Upper lobe of left lung (tissue), 6 donors: ENCODE measurements at regions not wholly inside any gene's neighbourhood (a gene's known extent, or its start where the extent isn't known, plus 50 kb on each side); places are given as distances from the start of the nearest gene placed in this dataset.

Experiments used
- ATAC-seq, 2 donors: fragments of 200-7000 bp; cut with Tn5 transposase; one replicate each; pipeline ENCODE4 v1.9.1; 2022; ENCODE audit warnings: mild to moderate bottlenecking in 2 of 2, moderate library complexity in 2 of 2; ENCODE audit not compliant: low FRiP score in 2 of 2
- DNase-seq, 2 donors: peaks; one replicate each; pipeline ENCODE4 v3.0.0-alpha.2; 2019 to 2020
- H3K27ac ChIP-seq, 4 donors: fragments of 200-600 bp; sonication (generic); one replicate each; pipeline ENCODE4 v1.5.1; 2016 to 2019
- H3K27me3 ChIP-seq, 4 donors: fragments of 200-600 bp; sonication (generic); one replicate each; pipeline ENCODE4 v1.5.1; 2017 to 2019
- H3K36me3 ChIP-seq, 4 donors: fragments of 200-600 bp; sonication (generic); one replicate each; pipeline ENCODE4 v1.5.1; 2016 to 2019
- H3K4me1 ChIP-seq, 4 donors: fragments of 200-600 bp; sonication (generic); one replicate each; pipeline ENCODE4 v1.5.1; 2018 to 2019
- H3K4me3 ChIP-seq, 4 donors: fragments of 200-600 bp; sonication (generic); one replicate each; pipeline ENCODE4 v1.5.1; 2017 to 2019; ENCODE audit warnings: mild to moderate bottlenecking in 2 of 4, moderate library complexity in 1 of 4
- H3K9me3 ChIP-seq, 4 donors: fragments of 200-600 bp; sonication (generic); one replicate each; pipeline ENCODE4 v1.5.1; 2018 to 2019
- CTCF ChIP-seq, 6 experiments: fragments of 450-650 bp in 4 of 6; fragments of 200-600 bp in 2 of 6; sonication (generic) in 2 of 6; IDR thresholded peaks; one replicate each; pipeline ENCODE4 v1.5.1; 2016 to 2019; ENCODE audit warnings: antibody characterized with exemption in 6 of 6
- EP300 ChIP-seq, 4 donors: sonication (generic); formaldehyde crosslinking; IDR thresholded peaks; one replicate each; pipeline ENCODE4 v1.5.1; 2017; ENCODE audit warnings: antibody characterized with exemption in 4 of 4, control low read depth in 2 of 4
- POLR2A ChIP-seq, 4 donors: fragments of 450-650 bp; IDR thresholded peaks; one replicate each; pipeline ENCODE4 v1.5.1; 2016 to 2017; ENCODE audit warnings: antibody characterized with exemption in 4 of 4, mild to moderate bottlenecking in 2 of 4
- POLR2AphosphoS5 ChIP-seq, 2 donors: sonication (generic); formaldehyde crosslinking; IDR thresholded peaks; one replicate each; pipeline ENCODE4 v1.5.1; 2017; ENCODE audit warnings: antibody characterized with exemption in 2 of 2
- WGBS, 2 donors: methylation state at CpG; one replicate each; pipeline ENCODE4 v1.1.5; 2017 to 2018; 5-methylcytosine and 5-hydroxymethylcytosine counted together
- donor health status: DM: no; HTN: no; CAD: no; lungs with moderate emphysema.
- donor health status: DM: no; HTN: yes; CAD: no; lungs with severe emphysema.

GRCh38 chr20:10763112-10763511, 89.3 kb upstream of the JAG1 start:
- Histone ChIP-seq H3K9me3 (no peaks in the 10 kb centered on the region), H3K27ac (no peak overlapping the region), H3K4me1 (no peaks in the 10 kb centered on the region), H3K27me3 (no peaks in the 10 kb centered on the region), H3K36me3 (no peaks in the 10 kb centered on the region), H3K4me3 (no peak overlapping the region)
- DNase-seq (no peak), ATAC-seq (no peak)
- TF ChIP-seq EP300 (IDR thresholded peaks at IDR 0.05) (no peak), POLR2A (IDR thresholded peaks at IDR 0.05) (no peak), POLR2AphosphoS5 (IDR thresholded peaks at IDR 0.05) (no peak), CTCF (IDR thresholded peaks at IDR 0.05) (no peak)
- 60 to 70% methylated on average over 2 of the region's 2 CpGs for WGBS, 2 donors

GRCh38 chr20:10769700-10770099, 95.9 kb upstream of the JAG1 start:
- DNase-seq (no peak), ATAC-seq (no peak)
- Histone ChIP-seq H3K27me3 (no peaks in the 10 kb centered on the region), H3K27ac (no peak overlapping the region), H3K36me3 (no peaks in the 10 kb centered on the region), H3K9me3 (no peaks in the 10 kb centered on the region), H3K4me1 (no peaks in the 10 kb centered on the region), H3K4me3 (no peak overlapping the region)
- TF ChIP-seq POLR2AphosphoS5 (IDR thresholded peaks at IDR 0.05) (no peak), POLR2A (IDR thresholded peaks at IDR 0.05) (no peak), CTCF (IDR thresholded peaks at IDR 0.05) (no peak), EP300 (IDR thresholded peaks at IDR 0.05) (no peak)
- WGBS, 2 donors, result 32 to 40% methylated on average over 2 of the region's 2 CpGs

GRCh38 chr20:10770753-10771152, 97.0 kb upstream of the JAG1 start:
- no peaks in the 10 kb centered on the region for H3K9me3 ChIP-seq
- TF ChIP-seq POLR2A (IDR thresholded peaks at IDR 0.05) (no peak), CTCF (IDR thresholded peaks at IDR 0.05) (no peak), POLR2AphosphoS5 (IDR thresholded peaks at IDR 0.05) (no peak), EP300 (IDR thresholded peaks at IDR 0.05) (no peak)
- WGBS, 2 donors, result 82 to 88% methylated on average over 3 of the region's 3 CpGs
- no peak for ATAC-seq
- H3K27me3 ChIP-seq, result no peaks in the 10 kb centered on the region
- DNase-seq, result no peak
- no peaks in the 10 kb centered on the region for H3K36me3 ChIP-seq
- no peaks in the 10 kb centered on the region for H3K4me1 ChIP-seq
- H3K4me3 ChIP-seq, result no peak overlapping the region
- H3K27ac ChIP-seq, result no peak overlapping the region

GRCh38 chr20:10771435-10772140, 97.8 kb upstream of the JAG1 start:
- no peaks in the 10 kb centered on the region for H3K4me1 ChIP-seq
- no peak for DNase-seq
- WGBS, 2 donors, result 79 to 88% methylated on average over 1 of the region's 1 CpG
- no peak for TF ChIP-seq EP300 (IDR thresholded peaks at IDR 0.05)
- TF ChIP-seq CTCF (IDR thresholded peaks at IDR 0.05), result no peak
- TF ChIP-seq POLR2A (IDR thresholded peaks at IDR 0.05), result no peak
- TF ChIP-seq POLR2AphosphoS5 (IDR thresholded peaks at IDR 0.05), result no peak
- no peaks in the 10 kb centered on the region for H3K27me3 ChIP-seq
- no peak overlapping the region for H3K4me3 ChIP-seq
- H3K36me3 ChIP-seq, result no peaks in the 10 kb centered on the region
- no peak for ATAC-seq
- H3K9me3 ChIP-seq, result no peaks in the 10 kb centered on the region
- no peak overlapping the region for H3K27ac ChIP-seq

GRCh38 chr20:10774357-10774943, 100.7 kb upstream of the JAG1 start:
- no peak for TF ChIP-seq EP300 (IDR thresholded peaks at IDR 0.05)
- no peak for TF ChIP-seq CTCF (IDR thresholded peaks at IDR 0.05)
- TF ChIP-seq POLR2AphosphoS5 (IDR thresholded peaks at IDR 0.05), result no peak
- no peak for TF ChIP-seq POLR2A (IDR thresholded peaks at IDR 0.05)
- WGBS, 2 donors, result 76 to 86% methylated on average over 1 of the region's 1 CpG
- no peaks in the 10 kb centered on the region for H3K4me1 ChIP-seq
- no peaks in the 10 kb centered on the region for H3K9me3 ChIP-seq
- no peak overlapping the region for H3K27ac ChIP-seq
- no peak overlapping the region for H3K4me3 ChIP-seq
- no peaks in the 10 kb centered on the region for H3K36me3 ChIP-seq
- H3K27me3 ChIP-seq, result no peaks in the 10 kb centered on the region
- DNase-seq, result no peak
- no peak for ATAC-seq
